ENCODE measurements at regions not wholly inside any gene's neighbourhood (a gene's known extent, or its start where the extent isn't known, plus 50 kb on each side); places are given as distances from the start of the nearest gene placed in this dataset.

- ATAC-seq: no peak
- no peak for DNase-seq (ENCODE audit: low read depth, low spot score)
- ChIA-PET CTCF (no interaction called here), SMC1A (ENCODE audit: uncharacterized antibody, unreplicated experiment) (no interaction called here), RAD21 (ENCODE audit: unreplicated experiment) (no interaction called here), POLR2A (no interaction called here)
- peaks cover 0 to 2% of the 10 kb centered on the region in 2 experiments; a peak in 2 of 4 replicates for H3K27me3 ChIP-seq (replicated peaks in 1 of 2; ENCODE audit: control insufficient read depth in 2 of 2, insufficient read depth in 2 of 2, low read length in 1 of 2)
- no TSS peak for BruUV-seq (replicated peaks)
- intact Hi-C loops (cut with micrococcal nuclease; ENCODE audit: unreplicated experiment): no loop called here
- H3K9me3 ChIP-seq (replicated peaks; ENCODE audit: control insufficient read depth, insufficient read depth, low read length): no peaks in the 10 kb centered on the region
- TF ChIP-seq DPF2 (IDR thresholded peaks at IDR 0.05): no peak
- no peak for TF ChIP-seq TCF3 (IDR thresholded peaks at IDR 0.05; ENCODE audit: borderline replicate concordance, insufficient read depth, low read depth, low read length)
- TF ChIP-seq RAD51 (IDR thresholded peaks at IDR 0.05): no peak
- no peak for TF ChIP-seq EED (IDR thresholded peaks at IDR 0.05; ENCODE audit: low read depth)
- no peak for TF ChIP-seq SMC3 (IDR thresholded peaks at IDR 0.05; ENCODE audit: borderline replicate concordance, low read length)
- TF ChIP-seq ZNF687 (IDR thresholded peaks at IDR 0.05): no peak
- no peak for TF ChIP-seq JUNB (IDR thresholded peaks at IDR 0.05)
- no peak for TF ChIP-seq IKZF1 (conservative IDR thresholded peaks at IDR 0.05)
- TF ChIP-seq ELK1 (IDR thresholded peaks at IDR 0.05; ENCODE audit: low read depth, low read length): no peak
- TF ChIP-seq ZNF207 (IDR thresholded peaks at IDR 0.05; ENCODE audit: borderline replicate concordance): no peak
- no peak for TF ChIP-seq KDM1A (IDR thresholded peaks at IDR 0.05; ENCODE audit: borderline replicate concordance)
- TF ChIP-seq TCF12 (IDR thresholded peaks at IDR 0.05; ENCODE audit: low read depth, low read length): no peak
- no peak for TF ChIP-seq POU2F2 (IDR thresholded peaks at IDR 0.05; ENCODE audit: borderline replicate concordance, low read depth, low read length)
- no peak for TF ChIP-seq LARP7 (IDR thresholded peaks at IDR 0.05)
- no peak for TF ChIP-seq ATF7 (IDR thresholded peaks at IDR 0.05; ENCODE audit: low read depth)
- no peak for TF ChIP-seq CBFB (IDR thresholded peaks at IDR 0.05; ENCODE audit: low read depth)
- TF ChIP-seq MLLT1 (IDR thresholded peaks at IDR 0.05): no peak
- no peak for TF ChIP-seq SMARCA5 (IDR thresholded peaks at IDR 0.05)
- TF ChIP-seq EP300 (IDR thresholded peaks at IDR 0.05; ENCODE audit: borderline replicate concordance in 1 of 2, control insufficient read depth in 1 of 2, low read depth in 2 of 2, low read length in 2 of 2): no peak
- no peak overlapping the region for H3K27ac ChIP-seq (ENCODE audit: control insufficient read depth, insufficient read depth)
- H3K36me3 ChIP-seq (ENCODE audit: control insufficient read depth in 2 of 2, insufficient read depth in 2 of 2, low read length in 1 of 2): no peaks in the 10 kb centered on the region
- no peak for FAIRE-seq
- in situ Hi-C loops (cut with MboI): no loop called here
- no peak overlapping the region for H3K4me3 ChIP-seq
- H4K20me1 ChIP-seq (ENCODE audit: control insufficient read depth, insufficient read depth): no peaks in the 10 kb centered on the region
- no peak overlapping the region for H3K4me2 ChIP-seq (ENCODE audit: control insufficient read depth, insufficient read depth)
- 9% methylated on average over 5 of the region's 5 CpGs for WGBS (ENCODE audit: insufficient coverage, insufficient replicate concordance, low lambda C conversion rate, missing lambda C conversion rate)
- no peaks in the 10 kb centered on the region for H3K79me2 ChIP-seq (ENCODE audit: control insufficient read depth, insufficient read depth, low read length)
- no peak overlapping the region for H3K9ac ChIP-seq (ENCODE audit: control insufficient read depth, insufficient read depth, low read length)
- H3K4me1 ChIP-seq (ENCODE audit: control insufficient read depth, insufficient read depth, low read length): no peaks in the 10 kb centered on the region
- H2AFZ ChIP-seq (ENCODE audit: control insufficient read depth, low read depth, low read length): no peak overlapping the region
Observed at GRCh38 chr20:57966620-57967019, 256.8 kb upstream of the PMEPA1 start.

Measured in GM12878 (cell line).